Endodermal cell (in vitro differentiated cells): ENCODE measurements at regions not wholly inside any gene's neighbourhood (a gene's known extent, or its start where the extent isn't known, plus 50 kb on each side); places are given as distances from the start of the nearest gene placed in this dataset.

Source experiments
- DNase-seq: peaks from one replicate; pipeline ENCODE4 v3.0.0-alpha.2; 2017
- H3K27ac ChIP-seq: 2 replicates; pipeline ENCODE4 v1.5.1; 2013; ENCODE audit warnings: mild to moderate bottlenecking, low read depth, low read length, moderate library complexity
- H3K27me3 ChIP-seq: 2 replicates; pipeline ENCODE4 v1.6.1; 2013; ENCODE audit warnings: mild to moderate bottlenecking, low read length, moderate library complexity; ENCODE audit not compliant: insufficient read depth, control insufficient read depth, poor library complexity, severe bottlenecking
- H3K36me3 ChIP-seq: 2 replicates; pipeline ENCODE4 v1.7.0; 2013; ENCODE audit warnings: mild to moderate bottlenecking, low read length, moderate library complexity; ENCODE audit not compliant: control insufficient read depth, insufficient read depth
- H3K4me1 ChIP-seq: one replicate; pipeline ENCODE4 v1.7.0; 2013; ENCODE audit warnings: low read length; ENCODE audit not compliant: control insufficient read depth, insufficient read depth
- H3K4me3 ChIP-seq: 2 replicates; pipeline ENCODE4 v1.5.1; 2013; ENCODE audit warnings: mild to moderate bottlenecking, low read length, moderate library complexity
- H3K9ac ChIP-seq: 2 replicates; pipeline ENCODE4 v1.6.1; 2013; ENCODE audit warnings: mild to moderate bottlenecking, low read length, moderate library complexity; ENCODE audit not compliant: poor library complexity, severe bottlenecking; ENCODE audit errors: extremely low read depth
- H3K9me3 ChIP-seq: 2 replicates; pipeline ENCODE4 v1.6.1; 2013; ENCODE audit warnings: mild to moderate bottlenecking, low read length, moderate library complexity; ENCODE audit not compliant: control insufficient read depth
- H3K27ac Mint-ChIP-seq: 2 replicates; pipeline ENCODE4 v1.8.0; 2020; ENCODE audit warnings: mixed read lengths
- H3K27me3 Mint-ChIP-seq: 2 replicates; pipeline ENCODE4 v1.8.0; 2021; ENCODE audit warnings: mild to moderate bottlenecking, mixed read lengths; ENCODE audit not compliant: insufficient read depth
- H3K36me3 Mint-ChIP-seq: 2 replicates; pipeline ENCODE4 v1.8.0; 2020; ENCODE audit warnings: low read depth, mixed read lengths
- H3K4me1 Mint-ChIP-seq: 2 replicates; pipeline ENCODE4 v1.8.0; 2020; ENCODE audit warnings: mixed read lengths
- H3K4me3 Mint-ChIP-seq: 2 replicates; pipeline ENCODE4 v1.8.0; 2020; ENCODE audit warnings: mild to moderate bottlenecking, moderate library complexity, mixed read lengths
- H3K9me3 Mint-ChIP-seq: 2 replicates; pipeline ENCODE4 v1.8.0; 2020; ENCODE audit warnings: mild to moderate bottlenecking, mixed read lengths
- CTCF ChIP-seq: fragments of 200-600 bp; sonication (generic); conservative IDR thresholded peaks from 2 replicates; pipeline ENCODE4 v1.5.0; 2021; ENCODE audit warnings: antibody characterized with exemption, mild to moderate bottlenecking
- WGBS, 2 experiments: methylation state at CpG; one replicate each; pipeline versions ENCODE4 v1.1.5 to v1.1.7; 2013; ENCODE audit warnings: missing lambda C conversion rate in 2 of 2, mixed read lengths in 1 of 2; ENCODE audit not compliant: insufficient coverage in 1 of 2, insufficient read length in 1 of 2; 5-methylcytosine and 5-hydroxymethylcytosine counted together

DNA sequence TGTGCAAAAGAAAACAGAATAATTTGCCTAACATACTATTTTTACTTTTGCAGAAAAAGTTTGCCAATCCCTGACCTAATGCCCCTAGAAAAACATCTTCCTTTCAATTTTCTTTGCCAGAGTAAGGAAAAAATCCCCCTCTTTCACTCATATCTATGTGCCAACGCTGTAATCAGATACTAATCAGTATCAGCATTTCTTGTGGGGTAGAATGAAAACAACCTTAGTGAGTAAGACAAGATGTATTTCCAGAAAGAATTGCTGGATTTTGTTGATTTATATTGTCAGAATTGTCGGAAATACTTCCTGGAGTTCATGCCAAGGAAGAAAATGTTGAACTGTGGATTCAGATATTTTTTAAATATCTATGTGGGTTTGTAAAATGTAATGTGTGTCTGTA lies 1893.8 kb downstream of the NCAM2 start:
- Histone ChIP-seq H3K27me3 (no peaks in the 10 kb centered on the region), H3K9me3 (peaks cover 5% of the 10 kb centered on the region), H3K4me3 (no peak overlapping the region), H3K4me1 (peaks cover 7% of the 10 kb centered on the region), H3K27ac (no peak overlapping the region), H3K36me3 (no peaks in the 10 kb centered on the region), H3K9ac (no peak overlapping the region)
- Mint-ChIP-seq H3K36me3 (no peaks in the 10 kb centered on the region), H3K4me3 (no peak overlapping the region), H3K4me1 (peaks cover 18% of the 10 kb centered on the region), H3K27ac (no peak overlapping the region), H3K9me3 (peaks cover 4% of the 10 kb centered on the region), H3K27me3 (no peaks in the 10 kb centered on the region)
- 84 to 100% methylated on average over 1 to 2 of the region's 2 CpGs for WGBS, 2 experiments
- no peak for DNase-seq
- no peak for TF ChIP-seq CTCF

DNA sequence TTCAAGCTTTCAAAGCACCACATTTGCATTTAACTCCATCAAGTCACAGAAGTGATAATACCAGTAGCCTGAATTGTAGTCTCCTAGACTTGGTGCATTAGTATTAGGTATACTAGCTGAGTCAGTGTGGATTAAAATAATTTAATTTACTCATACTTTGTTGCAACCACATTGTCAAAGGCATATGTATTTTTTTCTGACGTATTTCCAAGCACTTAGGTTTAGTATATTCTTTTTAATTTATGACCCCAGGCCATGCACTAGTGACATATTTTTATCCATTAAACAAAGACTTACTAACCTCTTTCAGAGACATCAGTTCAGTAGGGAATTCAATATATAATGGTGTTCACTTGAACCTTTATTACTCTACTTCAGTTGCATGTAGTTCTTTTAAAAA lies 1894.5 kb downstream of the NCAM2 start:
- Mint-ChIP-seq H3K36me3 (no peaks in the 10 kb centered on the region), H3K4me3 (no peak overlapping the region), H3K4me1 (peaks cover 16% of the 10 kb centered on the region), H3K27me3 (no peaks in the 10 kb centered on the region), H3K9me3 (peaks cover 4% of the 10 kb centered on the region), H3K27ac (no peak overlapping the region)
- 100% methylated on average over 1 of the region's 1 CpG; no CpG with 5 or more reads in 1 of the 2 experiments for WGBS, 2 experiments
- no peak overlapping the region for H3K9ac ChIP-seq
- H3K27me3 ChIP-seq, result no peaks in the 10 kb centered on the region
- peaks cover 5% of the 10 kb centered on the region for H3K9me3 ChIP-seq
- H3K4me1 ChIP-seq, result peaks cover 7% of the 10 kb centered on the region
- H3K27ac ChIP-seq, result no peak overlapping the region
- H3K4me3 ChIP-seq, result no peak overlapping the region
- DNase-seq, result no peak
- TF ChIP-seq CTCF, result no peak
- H3K36me3 ChIP-seq, result no peaks in the 10 kb centered on the region

- Histone ChIP-seq H3K4me1 (no peaks in the 10 kb centered on the region), H3K9me3 (peaks cover 5% of the 10 kb centered on the region), H3K27me3 (no peaks in the 10 kb centered on the region), H3K4me3 (no peak overlapping the region), H3K9ac (no peak overlapping the region), H3K36me3 (no peaks in the 10 kb centered on the region), H3K27ac (no peak overlapping the region)
- no peak for TF ChIP-seq CTCF
- DNase-seq, result no peak
- Mint-ChIP-seq H3K4me1 (peaks cover 4% of the 10 kb centered on the region), H3K27me3 (no peaks in the 10 kb centered on the region), H3K4me3 (no peak overlapping the region), H3K27ac (no peak overlapping the region), H3K36me3 (no peaks in the 10 kb centered on the region), H3K9me3 (peaks cover 4% of the 10 kb centered on the region)
- WGBS, 2 experiments, result 84 to 93% methylated on average over 3 to 5 of the region's 5 CpGs
Observed at GRCh38 chr21:22898051-22898665, 1899.9 kb downstream of the NCAM2 start.
